ENCODE measurements at regions not wholly inside any gene's neighbourhood (a gene's known extent, or its start where the extent isn't known, plus 50 kb on each side); places are given as distances from the start of the nearest gene placed in this dataset.

GRCh38 chr12:125567581-125567980 is 502.3 kb downstream of the AACS start:
- Histone ChIP-seq H3K36me3 (no peaks in the 10 kb centered on the region), H3K4me3 (no peak overlapping the region), H3K9me3 (no peaks in the 10 kb centered on the region), H3K27me3 (no peaks in the 10 kb centered on the region), H3K4me1 (no peaks in the 10 kb centered on the region), H3K27ac (no peak overlapping the region)
- TF ChIP-seq POLR2A (IDR thresholded peaks at IDR 0.05) (no peak), CTCF (IDR thresholded peaks at IDR 0.05) (no peak)
- ATAC-seq (no peak), DNase-seq (no peak)
- WGBS (ENCODE audit: insufficient coverage, low coverage, low lambda C conversion rate, missing lambda C conversion rate): 60% methylated on average over 4 of the region's 6 CpGs
- intact Hi-C loops (cut with DNase I): no loop called here

- H3K27ac ChIP-seq: no peak overlapping the region
- no peak overlapping the region for H3K4me3 ChIP-seq
- H3K36me3 ChIP-seq: no peaks in the 10 kb centered on the region
- 34% methylated on average over 4 of the region's 4 CpGs for WGBS (ENCODE audit: insufficient coverage, low coverage, low lambda C conversion rate, missing lambda C conversion rate)
- DNase-seq (no peak), ATAC-seq (no peak)
- TF ChIP-seq POLR2A (IDR thresholded peaks at IDR 0.05) (no peak), CTCF (IDR thresholded peaks at IDR 0.05) (no peak)
- no peaks in the 10 kb centered on the region for H3K9me3 ChIP-seq
- intact Hi-C loops (cut with DNase I): no loop called here
- no peaks in the 10 kb centered on the region for H3K4me1 ChIP-seq
- H3K27me3 ChIP-seq: no peaks in the 10 kb centered on the region
Measured at GRCh38 chr12:125568306-125568705, 503.1 kb downstream of the AACS start.

GRCh38 chr12:125573271-125573670 is 508.0 kb downstream of the AACS start:
- Histone ChIP-seq H3K9me3 (no peaks in the 10 kb centered on the region), H3K36me3 (no peaks in the 10 kb centered on the region), H3K4me1 (no peaks in the 10 kb centered on the region), H3K27me3 (no peaks in the 10 kb centered on the region), H3K4me3 (no peak overlapping the region), H3K27ac (no peak overlapping the region)
- ATAC-seq (no peak), DNase-seq (no peak)
- intact Hi-C loops (cut with DNase I): no loop called here
- 74% methylated on average over 1 of the region's 1 CpG for WGBS (ENCODE audit: insufficient coverage, low coverage, low lambda C conversion rate, missing lambda C conversion rate)
- TF ChIP-seq POLR2A (IDR thresholded peaks at IDR 0.05) (no peak), CTCF (IDR thresholded peaks at IDR 0.05) (no peak)

GRCh38 chr12:125577334-125577733 is 512.1 kb downstream of the AACS start:
- intact Hi-C loops (cut with DNase I): no loop called here
- no peaks in the 10 kb centered on the region for H3K9me3 ChIP-seq
- ATAC-seq: no peak

More at GRCh38 chr12:125577334-125577733, 512.1 kb downstream of the AACS start:
- Histone ChIP-seq H3K27me3 (no peaks in the 10 kb centered on the region), H3K4me3 (no peak overlapping the region), H3K4me1 (no peaks in the 10 kb centered on the region), H3K27ac (no peak overlapping the region), H3K36me3 (no peaks in the 10 kb centered on the region)
- no peak for TF ChIP-seq CTCF (IDR thresholded peaks at IDR 0.05)
- TF ChIP-seq POLR2A (IDR thresholded peaks at IDR 0.05): no peak
- DNase-seq: no peak
